ENCODE measurements at regions not wholly inside any gene's neighbourhood (a gene's known extent, or its start where the extent isn't known, plus 50 kb on each side); places are given as distances from the start of the nearest gene placed in this dataset.

- no peak for DNase-seq
These were observed 56.1 kb upstream of the ELMO1 start for GRCh38 chr7:37504801-37505200.

DNA sequence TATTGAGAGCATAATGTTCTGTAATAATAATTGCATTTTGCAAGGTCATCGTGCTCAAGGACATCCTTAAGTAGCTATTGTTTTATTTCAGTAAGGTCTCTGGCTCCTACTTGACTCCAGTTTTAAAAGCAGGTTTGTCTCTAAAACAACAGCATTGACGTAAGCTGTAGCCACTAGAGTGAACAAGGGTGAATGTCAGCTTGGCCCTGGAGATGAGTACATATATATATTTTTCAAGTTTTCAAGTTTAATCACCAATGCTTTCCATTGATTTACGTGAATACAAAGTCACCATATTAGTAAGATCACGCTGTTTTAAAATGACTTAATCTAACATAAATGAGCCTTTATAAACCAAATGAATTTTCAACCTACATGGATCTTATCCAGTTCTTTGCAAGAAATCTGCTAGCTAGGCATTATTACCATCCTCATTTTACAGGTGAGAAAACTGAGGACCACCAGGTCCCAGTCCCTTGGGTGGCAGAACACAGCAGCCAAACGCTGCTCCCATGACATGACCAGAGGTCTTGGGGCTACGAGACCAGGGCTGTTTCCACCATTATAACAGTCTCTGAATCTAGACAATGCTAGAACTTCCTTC, 57.2 kb upstream of the ELMO1 start:
- DNase-seq = no peak

DNA sequence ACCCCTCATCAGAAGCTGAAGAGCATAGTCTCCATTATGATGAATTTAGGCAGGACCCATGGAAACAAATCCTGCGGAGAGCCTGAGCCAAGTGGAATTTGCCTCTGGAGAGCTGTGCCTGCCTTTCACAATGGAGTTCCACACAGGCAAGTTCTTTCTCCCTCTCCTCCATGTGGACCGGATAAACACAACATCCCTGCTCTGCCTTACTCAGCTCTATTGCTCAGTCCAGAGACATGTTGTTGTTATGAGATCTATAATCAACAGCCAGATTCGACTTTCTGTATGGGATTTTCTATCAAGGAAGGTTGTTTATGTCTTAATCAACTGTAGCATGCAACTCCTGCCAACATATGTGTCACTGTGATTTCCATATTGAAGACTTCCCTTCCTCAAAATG, 59.5 kb upstream of the ELMO1 start:
- no peak for DNase-seq

DNA sequence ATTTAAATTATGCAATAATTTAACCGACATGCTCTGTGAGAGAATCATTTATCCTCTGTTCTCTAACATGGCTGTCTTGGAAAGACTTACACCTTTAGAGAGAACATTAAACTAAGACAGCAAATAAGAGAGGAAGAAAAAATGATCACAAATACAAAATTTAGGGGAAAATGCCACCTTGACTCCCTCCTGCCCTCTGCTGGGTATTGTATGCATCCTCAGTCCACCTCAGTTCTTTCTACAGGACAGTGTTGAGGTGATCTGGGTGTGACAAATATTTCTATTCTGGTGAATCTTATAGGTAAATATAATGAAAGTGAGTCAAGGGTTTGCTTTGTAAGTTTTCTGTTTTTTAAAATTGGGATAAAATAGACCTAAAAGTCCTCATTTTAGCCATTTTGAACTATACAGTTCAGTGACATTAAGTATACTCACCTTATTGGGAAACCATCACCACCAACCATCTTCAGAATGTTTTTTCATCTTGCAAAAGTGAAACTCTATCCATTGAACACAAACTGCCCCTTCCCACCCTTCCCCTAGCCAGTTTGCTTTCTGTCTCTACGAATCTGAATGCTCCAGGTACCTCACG, 61.5 kb upstream of the ELMO1 start:
- DNase-seq = no peak

DNA sequence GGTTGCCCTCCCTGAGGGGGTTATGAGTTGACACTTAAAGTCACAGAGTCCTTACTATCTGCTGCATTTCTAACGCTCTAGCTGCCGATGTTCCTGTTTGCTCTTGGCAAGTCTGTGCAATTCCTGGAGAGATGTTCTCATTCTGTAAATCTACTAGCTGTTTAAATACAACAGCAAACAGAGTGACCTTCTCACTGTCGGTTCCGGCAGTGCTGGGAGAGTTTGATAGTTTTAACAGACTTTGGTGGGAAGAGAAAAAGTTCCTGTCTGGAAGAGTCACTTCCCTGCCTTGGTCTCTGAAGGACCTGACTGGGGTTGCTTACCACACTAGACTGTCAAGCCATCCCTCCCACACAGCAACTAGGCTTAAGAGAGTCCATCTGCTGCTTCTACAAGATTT, 63.3 kb upstream of the ELMO1 start:
- DNase-seq = no peak

- no peak for DNase-seq
These were observed 65.8 kb upstream of the ELMO1 start for GRCh38 chr7:37514497-37514896.

DNA sequence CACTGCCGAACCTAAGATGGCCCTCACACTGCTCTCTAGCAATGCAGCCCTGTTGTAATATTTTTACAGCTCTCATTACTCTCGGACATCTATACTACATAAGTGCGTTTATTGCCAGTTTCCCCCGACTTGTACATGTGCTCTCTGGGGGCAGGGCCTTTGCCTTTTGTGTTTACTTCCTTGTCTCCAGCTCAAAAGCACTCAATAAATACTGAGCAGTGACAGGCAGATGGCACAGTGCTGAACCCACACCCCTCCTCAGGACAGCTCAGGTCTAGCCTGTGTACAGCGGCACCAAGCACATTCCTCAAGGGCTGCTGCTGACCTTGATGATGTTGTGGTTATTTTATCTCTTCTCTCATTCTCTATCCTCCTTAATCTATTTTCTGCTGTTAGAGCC, 68.0 kb upstream of the ELMO1 start:
- no peak for DNase-seq

DNA sequence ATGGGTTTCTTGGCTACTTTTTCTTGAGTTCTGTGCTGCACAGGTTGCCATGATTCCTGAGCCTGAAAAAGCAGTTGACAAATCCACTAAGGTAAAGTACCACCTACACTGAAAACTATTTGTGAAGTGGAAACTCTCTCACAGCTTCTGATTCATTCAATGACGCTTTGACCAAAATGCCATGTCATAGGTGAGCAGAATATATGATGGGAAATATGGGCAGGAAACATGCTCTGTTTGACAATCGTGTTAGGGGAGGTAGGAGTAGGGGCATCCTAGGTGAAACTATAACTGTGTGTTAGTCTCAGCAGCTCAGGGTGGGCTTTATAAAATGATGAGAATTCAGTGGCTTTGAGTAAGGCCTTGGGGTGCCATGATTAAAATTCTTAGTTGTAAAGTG, 69.6 kb upstream of the ELMO1 start:
- DNase-seq = no peak

GRCh38 chr7:37524056-37524455, 75.4 kb upstream of the ELMO1 start:
- DNase-seq = no peak

GRCh38 chr7:37524797-37525196, 76.1 kb upstream of the ELMO1 start:
- DNase-seq = no peak

- DNase-seq = no peak
These were observed 78.0 kb upstream of the ELMO1 start for GRCh38 chr7:37526623-37527022.

GRCh38 chr7:37527109-37527508, 78.4 kb upstream of the ELMO1 start:
- DNase-seq = no peak

GRCh38 chr7:37531225-37531624, 82.6 kb upstream of the ELMO1 start:
- DNase-seq = peak; percentile 13

DNA sequence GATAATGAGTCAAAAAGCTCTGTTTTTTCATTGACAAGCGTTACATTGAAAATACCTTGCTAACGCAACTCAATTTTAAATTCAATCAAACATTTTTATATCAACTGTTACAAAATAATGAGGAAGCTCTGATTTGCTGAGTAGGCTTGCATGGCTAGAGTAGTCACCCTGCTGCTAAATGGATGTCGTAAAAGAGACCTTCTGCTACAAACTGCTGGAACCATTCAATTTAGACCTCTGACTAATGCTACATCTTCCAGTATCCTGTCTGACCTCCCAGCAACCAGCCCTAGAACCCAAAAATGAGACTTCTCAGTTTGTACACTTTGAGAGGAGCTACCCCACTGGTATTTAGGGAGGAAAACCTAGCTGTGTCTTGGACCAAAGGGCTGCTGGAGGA, 84.0 kb upstream of the ELMO1 start:
- DNase-seq = no peak

- no peak for DNase-seq
These were observed 86.4 kb upstream of the ELMO1 start for GRCh38 chr7:37534893-37535610.

DNA sequence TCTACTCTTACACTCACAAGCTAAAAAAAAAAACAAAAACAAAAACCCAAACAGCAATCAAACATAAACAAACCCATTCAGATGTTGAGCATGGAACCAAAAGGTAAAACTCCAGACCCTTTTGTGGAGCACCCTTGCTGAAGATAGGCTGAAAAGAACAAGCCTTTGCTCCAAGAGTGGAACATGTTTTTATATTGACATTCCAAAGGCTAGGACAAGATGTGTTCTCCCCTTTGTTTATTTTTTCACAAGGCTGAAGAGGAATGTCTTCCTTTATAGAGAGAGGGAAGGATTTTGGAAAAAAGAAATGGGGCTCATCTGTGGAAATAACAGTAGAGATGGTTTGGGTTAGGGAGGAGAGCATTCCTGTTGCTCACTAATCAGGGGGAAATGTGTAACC, 87.2 kb upstream of the ELMO1 start:
- DNase-seq = no peak

DNA sequence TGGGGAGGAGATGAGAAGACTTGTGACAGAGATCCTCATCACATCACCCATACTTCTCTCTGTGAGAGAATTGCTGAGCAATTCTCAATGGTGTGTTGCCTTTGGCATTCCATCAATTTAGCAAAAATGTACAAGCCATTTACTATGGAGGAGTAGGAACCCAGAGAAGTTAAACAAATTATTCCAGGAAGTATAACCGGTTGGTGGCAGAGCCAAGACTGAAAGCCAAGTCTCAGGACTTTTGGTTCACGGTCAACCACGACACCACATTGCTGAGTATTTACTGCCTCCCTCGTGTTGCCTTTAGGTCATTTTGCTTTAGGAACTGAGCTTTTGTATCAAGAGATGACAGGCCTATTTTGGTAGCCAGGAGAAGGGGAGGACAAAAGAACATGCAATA, 88.0 kb upstream of the ELMO1 start:
- no peak for DNase-seq

DNA sequence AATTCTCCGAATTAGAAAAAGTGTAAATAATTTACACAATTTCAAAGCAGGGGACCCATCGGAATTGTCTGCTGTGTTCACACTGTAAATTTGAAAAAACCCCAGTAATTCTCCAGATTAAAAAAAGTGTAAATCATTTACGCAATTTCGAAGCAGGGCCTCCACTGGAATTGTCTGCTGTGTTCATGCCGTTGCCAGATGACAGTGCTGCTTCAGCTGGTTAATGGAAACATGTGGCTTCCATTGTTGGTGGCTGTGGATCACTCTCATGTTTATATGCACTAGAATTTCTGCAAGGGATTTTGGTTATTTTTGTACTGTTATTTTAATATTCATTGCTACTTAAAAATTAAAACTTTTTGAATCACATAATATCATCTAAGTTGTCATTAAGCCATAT, 88.8 kb upstream of the ELMO1 start:
- no peak for DNase-seq

DNA sequence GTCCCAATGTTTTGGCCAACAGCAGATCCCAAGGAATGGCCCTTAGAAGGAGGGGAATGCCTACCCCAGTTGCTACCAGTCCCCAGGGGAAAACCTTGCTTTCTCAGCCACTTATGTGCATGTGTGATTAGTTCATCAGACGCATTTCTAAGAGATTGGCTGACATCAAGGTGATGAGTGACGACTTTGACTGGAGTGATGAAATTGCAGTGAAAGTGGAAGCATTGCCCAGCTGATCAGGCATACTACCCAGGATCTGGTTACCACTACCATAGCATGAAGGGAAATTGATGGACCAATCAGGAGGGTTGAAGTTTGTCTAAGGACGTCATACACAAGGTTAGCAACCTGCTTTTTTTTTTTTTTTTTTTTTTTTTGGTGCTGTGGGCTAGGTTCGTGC, 90.3 kb upstream of the ELMO1 start:
- no peak for DNase-seq

DNA sequence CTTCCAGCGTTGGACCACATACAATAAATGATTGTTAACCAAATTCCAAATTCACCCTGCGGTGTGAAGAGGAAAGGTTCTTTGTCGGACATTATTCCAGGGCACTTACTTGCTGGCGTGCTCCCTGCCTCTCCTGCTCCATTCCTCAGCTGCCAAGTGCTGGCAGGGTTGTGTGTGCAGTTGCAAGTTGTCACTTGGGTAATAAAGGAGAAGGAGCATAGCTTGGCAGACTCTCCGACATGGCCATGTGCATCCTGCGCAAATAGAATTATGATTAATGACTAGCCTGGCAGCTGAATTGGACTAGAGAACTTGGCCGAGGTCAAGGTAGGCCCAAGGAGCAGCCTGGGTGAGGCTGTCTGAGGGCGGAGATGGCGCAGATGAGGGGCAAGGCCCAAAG, 92.3 kb upstream of the ELMO1 start:
- DNase-seq = no peak

- DNase-seq = no peak
These were observed 93.3 kb upstream of the ELMO1 start for GRCh38 chr7:37541810-37542443.

DNA sequence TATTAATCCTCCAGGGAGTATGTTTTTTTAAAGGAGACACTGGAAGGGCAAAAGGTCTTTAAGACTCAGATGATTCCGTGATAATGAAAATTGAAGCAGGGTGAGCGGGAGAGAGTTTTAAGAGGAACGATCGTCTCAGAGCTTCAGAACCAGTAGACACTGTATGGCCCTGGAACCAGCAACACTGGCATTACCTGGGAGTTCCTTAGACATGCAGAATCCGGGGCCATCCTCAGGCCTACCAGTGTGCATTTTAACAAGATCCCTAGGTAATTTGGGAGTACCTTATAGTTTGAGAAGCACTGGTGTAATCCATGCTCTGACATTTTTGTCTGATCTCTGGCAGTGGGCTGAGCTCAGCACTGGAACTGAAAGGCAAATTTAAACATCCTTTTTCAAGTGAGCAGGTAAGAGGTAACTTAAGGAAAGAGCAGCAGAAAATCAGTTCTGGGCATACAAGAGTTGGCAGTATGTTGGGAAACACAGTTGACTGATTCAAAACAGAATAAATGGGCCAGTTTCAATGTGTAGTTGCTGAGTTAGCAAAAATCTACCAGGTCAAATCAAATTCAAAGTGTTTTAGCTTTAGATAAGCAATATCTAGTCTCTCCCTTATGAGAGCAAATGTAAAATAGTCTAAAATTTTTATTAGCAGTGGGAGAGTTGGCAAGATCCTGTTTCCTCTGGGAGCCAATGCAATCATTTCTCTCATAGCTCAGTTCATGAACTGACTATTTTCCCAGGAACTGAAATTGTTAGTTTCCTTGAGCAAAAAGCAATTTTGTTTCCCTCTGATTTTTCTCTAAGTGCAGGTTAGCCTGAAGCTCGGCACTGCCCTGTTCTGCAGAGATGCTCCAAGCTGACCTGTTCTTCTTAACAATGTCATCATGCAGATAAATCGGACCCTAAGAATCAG, 97.2 kb upstream of the ELMO1 start:
- DNase-seq = no peak

DNA sequence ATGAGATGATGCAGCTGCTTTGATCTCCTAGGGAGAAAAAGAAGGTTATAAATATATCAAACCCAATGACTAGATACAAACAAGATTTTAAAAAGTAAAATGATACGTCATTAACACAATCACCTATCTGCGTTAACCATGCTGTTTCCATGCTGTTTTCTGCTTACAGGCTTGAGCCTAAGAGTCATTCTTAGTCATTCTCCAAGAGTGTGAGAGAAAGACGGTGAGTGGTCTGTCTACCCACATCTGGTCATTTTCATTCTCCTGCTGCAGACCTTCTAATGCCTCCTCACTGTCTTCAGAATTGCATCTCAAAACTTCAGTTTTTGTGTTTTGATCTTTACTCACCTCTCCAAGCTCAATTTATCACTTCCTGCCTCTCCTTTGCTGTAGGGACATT, 98.0 kb upstream of the ELMO1 start:
- no peak for DNase-seq
